Keratinocyte (primary cell): ENCODE measurements at regions not wholly inside any gene's neighbourhood (a gene's known extent, or its start where the extent isn't known, plus 50 kb on each side); places are given as distances from the start of the nearest gene placed in this dataset.

Experiments
- DNase-seq: peaks from one replicate; pipeline ENCODE4 v3.0.0-alpha.2; 2011; ENCODE audit warnings: low read depth, missing footprints, low spot score
- FAIRE-seq: peaks from 2 replicates; lab custom pipeline; 2011; peaks lifted over from hg19 to GRCh38; lab: Jason Lieb, UNC
- H2AFZ ChIP-seq: 2 replicates; pipeline ENCODE4 v1.6.0; 2012; ENCODE audit warnings: low read length, control low read depth, inconsistent platforms; ENCODE audit not compliant: control insufficient read depth
- H3K27ac ChIP-seq: 2 replicates; pipeline ENCODE4 v1.5.1; 2011; ENCODE audit warnings: low read length; ENCODE audit not compliant: control insufficient read depth, insufficient read depth
- H3K27me3 ChIP-seq: 3 replicates; pipeline ENCODE4 v1.6.0; 2011; ENCODE audit warnings: low read length; ENCODE audit not compliant: control insufficient read depth, insufficient read depth; ENCODE audit errors: extremely low read depth
- H3K36me3 ChIP-seq, 2 experiments: 2 replicates in 1 of 2; 3 replicates in 1 of 2; pipeline ENCODE4 v1.5.1; 2011; ENCODE audit warnings: low read length in 2 of 2, mild to moderate bottlenecking in 1 of 2; ENCODE audit not compliant: control insufficient read depth in 2 of 2, insufficient read depth in 2 of 2; ENCODE audit errors: extremely low read depth in 1 of 2
- H3K4me1 ChIP-seq: 3 replicates; pipeline ENCODE4 v1.5.1; 2011; ENCODE audit warnings: low read length; ENCODE audit not compliant: control insufficient read depth, insufficient read depth; ENCODE audit errors: extremely low read depth
- H3K4me2 ChIP-seq: 3 replicates; pipeline ENCODE4 v1.6.0; 2011; ENCODE audit warnings: low read depth, low read length; ENCODE audit not compliant: control insufficient read depth, insufficient read depth; ENCODE audit errors: extremely low read depth
- H3K4me3 ChIP-seq, 3 experiments: fragments of 200-600 bp in 1 of 3; sonication (generic) in 1 of 3; 2 replicates in 2 of 3; 3 replicates in 1 of 3; pipeline ENCODE4 v1.5.1; 2011 to 2016; ENCODE audit warnings: low read length in 3 of 3, mild to moderate bottlenecking in 3 of 3, control low read depth in 2 of 3, inconsistent platforms in 1 of 3, low read depth in 1 of 3, mixed read lengths in 1 of 3, mixed run types in 1 of 3, moderate library complexity in 1 of 3; ENCODE audit not compliant: control insufficient read depth in 2 of 3, insufficient read depth in 2 of 3; ENCODE audit errors: extremely low read depth in 1 of 3
- H3K79me2 ChIP-seq: 2 replicates; pipeline ENCODE4 v1.6.0; 2012; ENCODE audit warnings: low read length; ENCODE audit not compliant: control insufficient read depth, insufficient read depth
- H3K9ac ChIP-seq: 3 replicates; pipeline ENCODE4 v1.6.0; 2011; ENCODE audit warnings: low read length; ENCODE audit not compliant: control insufficient read depth, insufficient read depth; ENCODE audit errors: extremely low read depth
- H3K9me1 ChIP-seq: 3 replicates; pipeline ENCODE4 v1.6.0; 2011; ENCODE audit warnings: low read length; ENCODE audit not compliant: control insufficient read depth, insufficient read depth; ENCODE audit errors: extremely low read depth
- H3K9me3 ChIP-seq: 2 replicates; pipeline ENCODE4 v1.5.1; 2012; ENCODE audit warnings: low read depth, low read length; ENCODE audit not compliant: control insufficient read depth
- H4K20me1 ChIP-seq: 3 replicates; pipeline ENCODE4 v1.6.0; 2011; ENCODE audit warnings: low read length; ENCODE audit not compliant: control insufficient read depth, insufficient read depth; ENCODE audit errors: extremely low read depth
- CTCF ChIP-seq, 3 experiments: IDR thresholded peaks in 1 of 3; conservative IDR thresholded peaks in 1 of 3; optimal IDR thresholded peaks in 1 of 3; 2 replicates in 2 of 3; 3 replicates in 1 of 3; pipeline versions ENCODE3 to v1.5.1; 2011; ENCODE audit warnings: low read length in 3 of 3, mild to moderate bottlenecking in 3 of 3, moderate library complexity in 2 of 3, control low read depth in 1 of 3, inconsistent platforms in 1 of 3; ENCODE audit not compliant: insufficient read depth in 2 of 3; ENCODE audit errors: extremely low read depth in 1 of 3
- EZH2 ChIP-seq: IDR thresholded peaks from one replicate; pipeline ENCODE4 v1.6.1; 2012; ENCODE audit warnings: inconsistent platforms, mild to moderate bottlenecking, low read length, moderate library complexity
- dilution Hi-C: fragments of 300-500 bp; cut with MboI; formaldehyde crosslinking; loops from one replicate; pipeline ENCODE4 v1.7.0; 2020; ENCODE audit warnings: low sequenced_read_pairs; ENCODE audit not compliant: extremely low pct_ligation_motif_present

GRCh38 chr4:117634716-117635115, 399.6 kb upstream of the NDST3 start:
- Histone ChIP-seq H3K4me3 (no peak overlapping the region), H3K4me2 (no peak overlapping the region), H3K9me1 (no peaks in the 10 kb centered on the region), H2AFZ (no peak overlapping the region), H4K20me1 (no peaks in the 10 kb centered on the region), H3K27ac (no peak overlapping the region), H3K9ac (no peak overlapping the region), H3K4me1 (no peaks in the 10 kb centered on the region), H3K9me3 (no peaks in the 10 kb centered on the region), H3K79me2 (no peaks in the 10 kb centered on the region), H3K27me3 (no peaks in the 10 kb centered on the region), H3K36me3 (no peaks in the 10 kb centered on the region)
- no peak for TF ChIP-seq EZH2
- no peak for TF ChIP-seq CTCF (optimal IDR thresholded peaks at IDR 0.05 in 1 of 3, IDR thresholded peaks at IDR 0.05 in 1 of 3, conservative IDR thresholded peaks at IDR 0.05 in 1 of 3; ENCODE audit: extremely low read depth in 1 of 3, insufficient read depth in 2 of 3, low read length in 3 of 3)
- FAIRE-seq (no peak), DNase-seq (no peak)
- dilution Hi-C loops: no loop called here

GRCh38 chr4:117637347-117637746, 396.9 kb upstream of the NDST3 start:
- Histone ChIP-seq H3K9me3 (no peaks in the 10 kb centered on the region), H3K27me3 (no peaks in the 10 kb centered on the region), H3K79me2 (no peaks in the 10 kb centered on the region), H3K36me3 (no peaks in the 10 kb centered on the region), H3K9me1 (no peaks in the 10 kb centered on the region), H3K9ac (no peak overlapping the region), H3K4me3 (no peak overlapping the region), H3K4me2 (no peak overlapping the region), H3K27ac (no peak overlapping the region), H2AFZ (no peak overlapping the region), H4K20me1 (no peaks in the 10 kb centered on the region), H3K4me1 (no peaks in the 10 kb centered on the region)
- FAIRE-seq: no peak
- dilution Hi-C loops: no loop called here
- DNase-seq: no peak
- TF ChIP-seq EZH2 (no peak), CTCF (optimal IDR thresholded peaks at IDR 0.05 in 1 of 3, IDR thresholded peaks at IDR 0.05 in 1 of 3, conservative IDR thresholded peaks at IDR 0.05 in 1 of 3; ENCODE audit: extremely low read depth in 1 of 3, insufficient read depth in 2 of 3, low read length in 3 of 3) (no peak)
